ENCODE measurements at regions not wholly inside any gene's neighbourhood (a gene's known extent, or its start where the extent isn't known, plus 50 kb on each side); places are given as distances from the start of the nearest gene placed in this dataset.
A peak's percentile ranks its signal among the peaks of the same experiment; 100 is the strongest.

GRCh38 chr6:109284675-109285074 is 97.6 kb downstream of the CD164 start (continued):
- TF ChIP-seq SMAD4 (CRISPR knock-in tag; conservative IDR thresholded peaks at IDR 0.05) = 0 out of 2 replicates have a peak, but pooled peaks have one; percentile 22
- 0 out of 2 replicates have a peak, but pooled peaks have one; percentile 49 for TF ChIP-seq LEF1 (IDR thresholded peaks at IDR 0.05)
- peak; percentile 86 for TF ChIP-seq NCOR1 (IDR thresholded peaks at IDR 0.05)
- no peak for TF ChIP-seq TAF15 (IDR thresholded peaks at IDR 0.05; ENCODE audit: low read depth, low read length)
- TF ChIP-seq CHAMP1 (IDR thresholded peaks at IDR 0.05) = no peak
- no peak for TF ChIP-seq SREBF2 (CRISPR knock-in tag; IDR thresholded peaks at IDR 0.05)
- TF ChIP-seq NCOA1 (IDR thresholded peaks at IDR 0.05; ENCODE audit: low read depth) = no peak; the same call in 1 of the 2 replicates
- TF ChIP-seq SMARCA4 (IDR thresholded peaks at IDR 0.05) = peak; percentile 83
- peak; percentile 73 for TF ChIP-seq SMARCE1 (IDR thresholded peaks at IDR 0.05)
- no peak for TF ChIP-seq COPS2 (conservative IDR thresholded peaks at IDR 0.05)
- peak; percentile 46; the same call in 1 of the 2 replicates for TF ChIP-seq HDAC2 (IDR thresholded peaks at IDR 0.05)
- TF ChIP-seq POLR2AphosphoS5 (IDR thresholded peaks at IDR 0.05; ENCODE audit: control insufficient read depth, insufficient read depth, low read depth, low read length) = peak; percentile 90
- TF ChIP-seq CCNT2 (IDR thresholded peaks at IDR 0.05; ENCODE audit: borderline replicate concordance, extremely low read depth, insufficient read length, low read depth, low read length) = peak; percentile 34
- no peak for TF ChIP-seq SNIP1 (IDR thresholded peaks at IDR 0.05; ENCODE audit: low read depth)
- TF ChIP-seq FIP1L1 (IDR thresholded peaks at IDR 0.05; ENCODE audit: low read depth, low read length, poor library complexity, severe bottlenecking) = no peak
- peak; percentile 93 for TF ChIP-seq PML (IDR thresholded peaks at IDR 0.05; ENCODE audit: low read length)
- TF ChIP-seq ZMIZ1 (IDR thresholded peaks at IDR 0.05; ENCODE audit: low read depth in 2 of 2, low read length in 2 of 2) = peak in 1 of 2 experiments; percentile 82; a peak in 1 of 4 replicates
- TF ChIP-seq KLF13 (tag; IDR thresholded peaks at IDR 0.05; ENCODE audit: borderline replicate concordance, low read depth) = no peak
- TF ChIP-seq SMARCC2 (IDR thresholded peaks at IDR 0.05; ENCODE audit: low read depth) = peak; percentile 77
- TF ChIP-seq HNRNPLL (IDR thresholded peaks at IDR 0.05; ENCODE audit: low read depth, low read length, poor library complexity, severe bottlenecking) = no peak
- no peak for TF ChIP-seq ZNF778 (CRISPR knock-in tag; IDR thresholded peaks at IDR 0.05)
- no peak for TF ChIP-seq ZNF324 (CRISPR knock-in tag; IDR thresholded peaks at IDR 0.05)
- TF ChIP-seq ARID1B (IDR thresholded peaks at IDR 0.05) = peak; percentile 93
- no peak for TF ChIP-seq MYC (IDR thresholded peaks at IDR 0.05; ENCODE audit: low read depth, low read length)
- no peak for TF ChIP-seq MYC (CRISPR knock-in tag; IDR thresholded peaks at IDR 0.05; ENCODE audit: borderline replicate concordance, low read depth)
- peak; percentile 97 for TF ChIP-seq TEAD4 (IDR thresholded peaks at IDR 0.05; ENCODE audit: low read length)
- no peak for TF ChIP-seq TEAD4 (CRISPR knock-in tag; IDR thresholded peaks at IDR 0.05; ENCODE audit: borderline replicate concordance)

Data from K562 (cell line).